WTC11 (cell line): ENCODE measurements at regions not wholly inside any gene's neighbourhood (a gene's known extent, or its start where the extent isn't known, plus 50 kb on each side); places are given as distances from the start of the nearest gene placed in this dataset.

Source experiments
- CBFB ChIP-seq: sonication (generic); formaldehyde crosslinking; IDR thresholded peaks from 2 replicates; pipeline ENCODE4 v1.8.1; 2022; ENCODE audit warnings: mild to moderate bottlenecking, low read depth, missing genetic modification reagents
- CREB1 ChIP-seq: sonication (generic); formaldehyde crosslinking; IDR thresholded peaks from 2 replicates; pipeline ENCODE4 v1.8.0; 2023; ENCODE audit warnings: mild to moderate bottlenecking, missing genetic modification reagents
- ESRRA ChIP-seq: sonication (generic); formaldehyde crosslinking; IDR thresholded peaks from 2 replicates; pipeline ENCODE4 v1.8.1; 2022; ENCODE audit warnings: mild to moderate bottlenecking, missing genetic modification reagents, borderline replicate concordance
- ETV6 ChIP-seq: sonication (generic); formaldehyde crosslinking; IDR thresholded peaks from 2 replicates; pipeline ENCODE4 v1.8.1; 2022; ENCODE audit warnings: mild to moderate bottlenecking, missing genetic modification reagents
- JUN ChIP-seq: sonication (generic); formaldehyde crosslinking; IDR thresholded peaks from 2 replicates; pipeline ENCODE4 v1.8.0; 2023; ENCODE audit warnings: mild to moderate bottlenecking, missing genetic modification reagents
- NFATC4 ChIP-seq: fragments of 250-450 bp; sonication (Bioruptor Pico); IDR thresholded peaks from 2 replicates; pipeline ENCODE4 v1.9.0; 2021; ENCODE audit warnings: mild to moderate bottlenecking
- SP1 ChIP-seq: sonication (generic); formaldehyde crosslinking; conservative IDR thresholded peaks from 2 replicates; pipeline ENCODE4 v1.8.1; 2022; ENCODE audit warnings: missing genetic modification reagents
- ZNF232 ChIP-seq: sonication (generic); formaldehyde crosslinking; IDR thresholded peaks from 2 replicates; pipeline ENCODE4 v1.8.0; 2022; ENCODE audit warnings: mild to moderate bottlenecking, missing genetic modification reagents
- ZNF396 ChIP-seq: fragments of 250-450 bp; sonication (Bioruptor Pico); IDR thresholded peaks from 2 replicates; pipeline ENCODE4 v1.8.0; 2021; ENCODE audit warnings: mild to moderate bottlenecking, moderate library complexity, borderline replicate concordance
- TF ChIP-seq, protein P1 (sequence below): fragments of 200-600 bp; IDR thresholded peaks from 2 replicates; pipeline ENCODE4 v1.8.0; 2022; ENCODE audit warnings: antibody characterized with exemption
- TF ChIP-seq, protein P2 (sequence below): sonication (generic); formaldehyde crosslinking; IDR thresholded peaks from 2 replicates; pipeline ENCODE4 v1.8.1; 2022; ENCODE audit warnings: low read depth, missing genetic modification reagents, borderline replicate concordance
- TF ChIP-seq, protein P3 (sequence below): sonication (generic); formaldehyde crosslinking; IDR thresholded peaks from 2 replicates; pipeline ENCODE4 v1.8.1; 2023; ENCODE audit warnings: mild to moderate bottlenecking, missing genetic modification reagents
- TF ChIP-seq, protein P4 (sequence below): sonication (generic); formaldehyde crosslinking; IDR thresholded peaks from 2 replicates; pipeline ENCODE4 v1.8.1; 2022; ENCODE audit warnings: missing genetic modification reagents, borderline replicate concordance
- TF ChIP-seq, protein P5 (sequence below): sonication (generic); formaldehyde crosslinking; IDR thresholded peaks from 2 replicates; pipeline ENCODE4 v1.8.0; 2023; ENCODE audit warnings: mild to moderate bottlenecking, missing genetic modification reagents

DNA sequence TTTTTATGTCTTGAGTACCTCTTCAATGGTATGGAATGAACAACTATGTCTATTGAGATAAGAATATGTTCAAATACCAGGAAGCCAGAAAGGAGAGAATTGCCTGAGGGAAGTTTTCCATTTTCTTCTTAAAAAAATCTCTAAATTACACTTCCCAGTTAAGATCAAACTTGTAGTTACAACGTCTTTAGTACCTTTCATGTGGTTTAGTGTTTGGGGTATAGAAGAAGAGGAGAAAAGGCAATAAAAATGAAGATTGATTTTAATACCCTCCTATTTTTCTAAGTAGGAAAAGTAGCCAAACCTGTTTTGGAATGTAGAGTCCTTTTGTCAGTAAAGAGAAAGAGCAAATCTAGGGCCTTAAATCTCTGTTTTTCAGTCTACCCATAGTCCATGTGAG lies 470.0 kb upstream of the SEMA3A start:
- TF ChIP-seq ESRRA = no peak
- TF ChIP-seq, protein P1, sequence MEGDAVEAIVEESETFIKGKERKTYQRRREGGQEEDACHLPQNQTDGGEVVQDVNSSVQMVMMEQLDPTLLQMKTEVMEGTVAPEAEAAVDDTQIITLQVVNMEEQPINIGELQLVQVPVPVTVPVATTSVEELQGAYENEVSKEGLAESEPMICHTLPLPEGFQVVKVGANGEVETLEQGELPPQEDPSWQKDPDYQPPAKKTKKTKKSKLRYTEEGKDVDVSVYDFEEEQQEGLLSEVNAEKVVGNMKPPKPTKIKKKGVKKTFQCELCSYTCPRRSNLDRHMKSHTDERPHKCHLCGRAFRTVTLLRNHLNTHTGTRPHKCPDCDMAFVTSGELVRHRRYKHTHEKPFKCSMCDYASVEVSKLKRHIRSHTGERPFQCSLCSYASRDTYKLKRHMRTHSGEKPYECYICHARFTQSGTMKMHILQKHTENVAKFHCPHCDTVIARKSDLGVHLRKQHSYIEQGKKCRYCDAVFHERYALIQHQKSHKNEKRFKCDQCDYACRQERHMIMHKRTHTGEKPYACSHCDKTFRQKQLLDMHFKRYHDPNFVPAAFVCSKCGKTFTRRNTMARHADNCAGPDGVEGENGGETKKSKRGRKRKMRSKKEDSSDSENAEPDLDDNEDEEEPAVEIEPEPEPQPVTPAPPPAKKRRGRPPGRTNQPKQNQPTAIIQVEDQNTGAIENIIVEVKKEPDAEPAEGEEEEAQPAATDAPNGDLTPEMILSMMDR = no peak
- TF ChIP-seq CREB1 (CRISPR knock-in tag) = no peak
- TF ChIP-seq, protein P2, sequence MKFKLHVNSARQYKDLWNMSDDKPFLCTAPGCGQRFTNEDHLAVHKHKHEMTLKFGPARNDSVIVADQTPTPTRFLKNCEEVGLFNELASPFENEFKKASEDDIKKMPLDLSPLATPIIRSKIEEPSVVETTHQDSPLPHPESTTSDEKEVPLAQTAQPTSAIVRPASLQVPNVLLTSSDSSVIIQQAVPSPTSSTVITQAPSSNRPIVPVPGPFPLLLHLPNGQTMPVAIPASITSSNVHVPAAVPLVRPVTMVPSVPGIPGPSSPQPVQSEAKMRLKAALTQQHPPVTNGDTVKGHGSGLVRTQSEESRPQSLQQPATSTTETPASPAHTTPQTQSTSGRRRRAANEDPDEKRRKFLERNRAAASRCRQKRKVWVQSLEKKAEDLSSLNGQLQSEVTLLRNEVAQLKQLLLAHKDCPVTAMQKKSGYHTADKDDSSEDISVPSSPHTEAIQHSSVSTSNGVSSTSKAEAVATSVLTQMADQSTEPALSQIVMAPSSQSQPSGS (CRISPR knock-in tag) = no peak
- TF ChIP-seq ETV6 (CRISPR knock-in tag) = no peak
- no peak for TF ChIP-seq ZNF396 (CRISPR knock-in tag)
- TF ChIP-seq, protein P3, sequence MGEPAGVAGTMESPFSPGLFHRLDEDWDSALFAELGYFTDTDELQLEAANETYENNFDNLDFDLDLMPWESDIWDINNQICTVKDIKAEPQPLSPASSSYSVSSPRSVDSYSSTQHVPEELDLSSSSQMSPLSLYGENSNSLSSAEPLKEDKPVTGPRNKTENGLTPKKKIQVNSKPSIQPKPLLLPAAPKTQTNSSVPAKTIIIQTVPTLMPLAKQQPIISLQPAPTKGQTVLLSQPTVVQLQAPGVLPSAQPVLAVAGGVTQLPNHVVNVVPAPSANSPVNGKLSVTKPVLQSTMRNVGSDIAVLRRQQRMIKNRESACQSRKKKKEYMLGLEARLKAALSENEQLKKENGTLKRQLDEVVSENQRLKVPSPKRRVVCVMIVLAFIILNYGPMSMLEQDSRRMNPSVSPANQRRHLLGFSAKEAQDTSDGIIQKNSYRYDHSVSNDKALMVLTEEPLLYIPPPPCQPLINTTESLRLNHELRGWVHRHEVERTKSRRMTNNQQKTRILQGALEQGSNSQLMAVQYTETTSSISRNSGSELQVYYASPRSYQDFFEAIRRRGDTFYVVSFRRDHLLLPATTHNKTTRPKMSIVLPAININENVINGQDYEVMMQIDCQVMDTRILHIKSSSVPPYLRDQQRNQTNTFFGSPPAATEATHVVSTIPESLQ = no peak
- TF ChIP-seq SP1 (CRISPR knock-in tag) = no peak
- TF ChIP-seq, protein P4, sequence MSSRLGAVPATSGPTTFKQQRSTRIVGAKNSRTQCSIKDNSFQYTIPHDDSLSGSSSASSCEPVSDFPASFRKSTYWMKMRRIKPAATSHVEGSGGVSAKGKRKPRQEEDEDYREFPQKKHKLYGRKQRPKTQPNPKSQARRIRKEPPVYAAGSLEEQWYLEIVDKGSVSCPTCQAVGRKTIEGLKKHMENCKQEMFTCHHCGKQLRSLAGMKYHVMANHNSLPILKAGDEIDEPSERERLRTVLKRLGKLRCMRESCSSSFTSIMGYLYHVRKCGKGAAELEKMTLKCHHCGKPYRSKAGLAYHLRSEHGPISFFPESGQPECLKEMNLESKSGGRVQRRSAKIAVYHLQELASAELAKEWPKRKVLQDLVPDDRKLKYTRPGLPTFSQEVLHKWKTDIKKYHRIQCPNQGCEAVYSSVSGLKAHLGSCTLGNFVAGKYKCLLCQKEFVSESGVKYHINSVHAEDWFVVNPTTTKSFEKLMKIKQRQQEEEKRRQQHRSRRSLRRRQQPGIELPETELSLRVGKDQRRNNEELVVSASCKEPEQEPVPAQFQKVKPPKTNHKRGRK (CRISPR knock-in tag) = no peak
- TF ChIP-seq CBFB (CRISPR knock-in tag) = no peak
- TF ChIP-seq, protein P5, sequence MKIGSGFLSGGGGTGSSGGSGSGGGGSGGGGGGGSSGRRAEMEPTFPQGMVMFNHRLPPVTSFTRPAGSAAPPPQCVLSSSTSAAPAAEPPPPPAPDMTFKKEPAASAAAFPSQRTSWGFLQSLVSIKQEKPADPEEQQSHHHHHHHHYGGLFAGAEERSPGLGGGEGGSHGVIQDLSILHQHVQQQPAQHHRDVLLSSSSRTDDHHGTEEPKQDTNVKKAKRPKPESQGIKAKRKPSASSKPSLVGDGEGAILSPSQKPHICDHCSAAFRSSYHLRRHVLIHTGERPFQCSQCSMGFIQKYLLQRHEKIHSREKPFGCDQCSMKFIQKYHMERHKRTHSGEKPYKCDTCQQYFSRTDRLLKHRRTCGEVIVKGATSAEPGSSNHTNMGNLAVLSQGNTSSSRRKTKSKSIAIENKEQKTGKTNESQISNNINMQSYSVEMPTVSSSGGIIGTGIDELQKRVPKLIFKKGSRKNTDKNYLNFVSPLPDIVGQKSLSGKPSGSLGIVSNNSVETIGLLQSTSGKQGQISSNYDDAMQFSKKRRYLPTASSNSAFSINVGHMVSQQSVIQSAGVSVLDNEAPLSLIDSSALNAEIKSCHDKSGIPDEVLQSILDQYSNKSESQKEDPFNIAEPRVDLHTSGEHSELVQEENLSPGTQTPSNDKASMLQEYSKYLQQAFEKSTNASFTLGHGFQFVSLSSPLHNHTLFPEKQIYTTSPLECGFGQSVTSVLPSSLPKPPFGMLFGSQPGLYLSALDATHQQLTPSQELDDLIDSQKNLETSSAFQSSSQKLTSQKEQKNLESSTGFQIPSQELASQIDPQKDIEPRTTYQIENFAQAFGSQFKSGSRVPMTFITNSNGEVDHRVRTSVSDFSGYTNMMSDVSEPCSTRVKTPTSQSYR (CRISPR knock-in tag) = no peak
- TF ChIP-seq ZNF232 (CRISPR knock-in tag) = no peak
- TF ChIP-seq NFATC4 (CRISPR knock-in tag) = no peak
- no peak for TF ChIP-seq JUN
